ACC112 (cell line): ENCODE measurements at regions not wholly inside any gene's neighbourhood (a gene's known extent, or its start where the extent isn't known, plus 50 kb on each side); places are given as distances from the start of the nearest gene placed in this dataset.
"Not testable (repeated sequence)": the region's sequence is repeated elsewhere in the genome, so short reads cannot be mapped to it uniquely, and the experiment has no call there.

Source experiments
- H2AFZ ChIP-seq: fragments of 200-600 bp; sonication (generic); one replicate; pipeline ENCODE4 v1.6.0; 2017; ENCODE audit warnings: antibody characterized with exemption, low read length; ENCODE audit not compliant: unreplicated experiment
- H3K27ac ChIP-seq: fragments of 200-600 bp; sonication (generic); 2 replicates; pipeline ENCODE4 v1.5.1; 2014; ENCODE audit warnings: low read depth, mild to moderate bottlenecking, antibody characterized with exemption, low read length, moderate library complexity
- H3K27me3 ChIP-seq: fragments of 200-600 bp; sonication (generic); 2 replicates; pipeline ENCODE4 v1.6.1; 2014; ENCODE audit warnings: mild to moderate bottlenecking, antibody characterized with exemption, low read length, moderate library complexity, mixed read lengths; ENCODE audit not compliant: insufficient read depth
- H3K36me3 ChIP-seq: fragments of 200-600 bp; sonication (generic); 2 replicates; pipeline ENCODE4 v1.6.1; 2016; ENCODE audit warnings: mild to moderate bottlenecking, antibody characterized with exemption, low read length, moderate library complexity, mixed read lengths; ENCODE audit not compliant: insufficient read depth
- H3K4me1 ChIP-seq: fragments of 200-600 bp; sonication (generic); one replicate; pipeline ENCODE4 v1.6.1; 2016; ENCODE audit warnings: low read length, mixed read lengths; ENCODE audit not compliant: insufficient read depth, unreplicated experiment, control insufficient read depth
- H3K4me3 ChIP-seq: fragments of 200-600 bp; sonication (generic); 2 replicates; pipeline ENCODE4 v1.5.1; 2014; ENCODE audit warnings: mild to moderate bottlenecking, low read depth, low read length
- H3K79me2 ChIP-seq: fragments of 200-600 bp; sonication (generic); one replicate; pipeline ENCODE4 v1.6.0; 2016; ENCODE audit warnings: low read length; ENCODE audit not compliant: control insufficient read depth, unreplicated experiment, insufficient read depth

- not testable (repeated sequence) for H3K27ac ChIP-seq, H3K79me2 ChIP-seq, H3K36me3 ChIP-seq, H3K4me1 ChIP-seq, H3K4me3 ChIP-seq, H2AFZ ChIP-seq
- peaks cover 11% of the 10 kb centered on the region for H3K27me3 ChIP-seq
These were observed 96.8 kb downstream of the ART5 start for GRCh38 chr11:3544990-3545389.

- not testable (repeated sequence) for H3K27ac ChIP-seq, H3K36me3 ChIP-seq, H3K27me3 ChIP-seq, H3K4me3 ChIP-seq, H2AFZ ChIP-seq, H3K79me2 ChIP-seq, H3K4me1 ChIP-seq
These were observed 103.6 kb downstream of the ART5 start for GRCh38 chr11:3538220-3538619.

GRCh38 chr11:3537254-3537653, 104.5 kb downstream of the ART5 start:
- not testable (repeated sequence) for H3K79me2 ChIP-seq, H3K4me1 ChIP-seq, H3K27me3 ChIP-seq, H2AFZ ChIP-seq, H3K4me3 ChIP-seq, H3K27ac ChIP-seq, H3K36me3 ChIP-seq

- H3K36me3 ChIP-seq, H3K79me2 ChIP-seq: not testable (repeated sequence)
These were observed 108.8 kb downstream of the ART5 start for GRCh38 chr11:3532958-3533357.

GRCh38 chr11:3531280-3531679, 110.5 kb downstream of the ART5 start:
- H3K4me3 ChIP-seq, H3K79me2 ChIP-seq, H2AFZ ChIP-seq, H3K27ac ChIP-seq, H3K36me3 ChIP-seq, H3K4me1 ChIP-seq, H3K27me3 ChIP-seq: not testable (repeated sequence)

More at GRCh38 chr11:3532958-3533357, 108.8 kb downstream of the ART5 start:
- H3K4me3 ChIP-seq, H2AFZ ChIP-seq, H3K4me1 ChIP-seq, H3K27ac ChIP-seq, H3K27me3 ChIP-seq: not testable (repeated sequence)

GRCh38 chr11:3523567-3523966, 118.2 kb downstream of the ART5 start:
- not testable (repeated sequence) for H3K4me3 ChIP-seq, H3K79me2 ChIP-seq, H3K27ac ChIP-seq, H3K27me3 ChIP-seq, H3K4me1 ChIP-seq, H2AFZ ChIP-seq, H3K36me3 ChIP-seq

- H3K79me2 ChIP-seq, H3K27ac ChIP-seq, H3K4me1 ChIP-seq, H3K36me3 ChIP-seq, H3K4me3 ChIP-seq, H3K27me3 ChIP-seq, H2AFZ ChIP-seq: not testable (repeated sequence)
These were observed 120.9 kb downstream of the ART5 start for GRCh38 chr11:3520905-3521304.

GRCh38 chr11:3519841-3520240, 122.0 kb downstream of the ART5 start:
- H3K79me2 ChIP-seq, H2AFZ ChIP-seq, H3K4me3 ChIP-seq, H3K27me3 ChIP-seq, H3K4me1 ChIP-seq, H3K27ac ChIP-seq, H3K36me3 ChIP-seq: not testable (repeated sequence)

- H3K79me2 ChIP-seq, H2AFZ ChIP-seq, H3K4me3 ChIP-seq, H3K36me3 ChIP-seq, H3K4me1 ChIP-seq, H3K27ac ChIP-seq: not testable (repeated sequence)
- peaks cover 13% of the 10 kb centered on the region; the same call in 1 of the 2 replicates for H3K27me3 ChIP-seq
These were observed 124.7 kb downstream of the ART5 start for GRCh38 chr11:3516934-3517567.

- not testable (repeated sequence) for H3K4me3 ChIP-seq, H2AFZ ChIP-seq, H3K79me2 ChIP-seq, H3K4me1 ChIP-seq, H3K27ac ChIP-seq, H3K36me3 ChIP-seq
- H3K27me3 ChIP-seq: peaks cover 18% of the 10 kb centered on the region; the same call in 1 of the 2 replicates
These were observed 125.4 kb downstream of the ART5 start for GRCh38 chr11:3516345-3516933.

- H3K79me2 ChIP-seq, H3K4me1 ChIP-seq, H2AFZ ChIP-seq, H3K27ac ChIP-seq, H3K36me3 ChIP-seq, H3K4me3 ChIP-seq: not testable (repeated sequence)
- peaks cover 18% of the 10 kb centered on the region; the same call in 1 of the 2 replicates for H3K27me3 ChIP-seq
These were observed 127.0 kb downstream of the ART5 start for GRCh38 chr11:3514635-3515424.
